HEK293 (cell line): ENCODE measurements at regions not wholly inside any gene's neighbourhood (a gene's known extent, or its start where the extent isn't known, plus 50 kb on each side); places are given as distances from the start of the nearest gene placed in this dataset.

ENCODE experiments used
- CTCF ChIA-PET: fragments of 350-600 bp; formaldehyde crosslinking; extraction: SDS; loops from one replicate; lab custom pipeline; 2021; ENCODE audit warnings: antibody characterized with exemption; lab: Yijun Ruan, JAX
- POLR2A ChIA-PET: fragments of 300-600 bp; formaldehyde crosslinking; extraction: SDS; loops from one replicate; lab custom pipeline; 2020; ENCODE audit warnings: antibody characterized with exemption, inconsistent platforms; lab: Yijun Ruan, JAX
- H3K27ac ChIP-seq: fragments of 200-500 bp; sonication (Bioruptor generic); 2 replicates; pipeline ENCODE4 v1.5.1; 2014; ENCODE audit warnings: low read depth, low read length, control low read depth, inconsistent platforms; ENCODE audit errors: extremely low read depth
- H3K36me3 ChIP-seq, 2 experiments: fragments of 200-500 bp in 1 of 2; sonication (Bioruptor generic) in 1 of 2; 1 replicate in 1 of 2; 2 replicates in 1 of 2; pipeline ENCODE4 v1.5.1; 2014 to 2017; ENCODE audit warnings: inconsistent platforms in 2 of 2, low read length in 2 of 2; ENCODE audit not compliant: control insufficient read depth in 2 of 2, insufficient read depth in 1 of 2
- H3K4me1 ChIP-seq: fragments of 200-500 bp; sonication (Bioruptor generic); 2 replicates; pipeline ENCODE4 v1.5.1; 2014; ENCODE audit warnings: mild to moderate bottlenecking, low read length, inconsistent platforms; ENCODE audit not compliant: control insufficient read depth, insufficient read depth
- H3K4me3 ChIP-seq: 2 replicates; pipeline ENCODE4 v1.5.1; 2011; ENCODE audit warnings: low read depth, mild to moderate bottlenecking, control low read depth, low read length, moderate library complexity
- H3K9me3 ChIP-seq: fragments of 200-500 bp; sonication (Bioruptor generic); 2 replicates; pipeline ENCODE4 v1.5.1; 2014; ENCODE audit warnings: low read depth, low read length, inconsistent platforms; ENCODE audit not compliant: control insufficient read depth, insufficient read depth
- FEZF1 ChIP-seq: fragments of 450-650 bp; formaldehyde crosslinking; IDR thresholded peaks from 2 replicates; pipeline ENCODE4 v1.5.1; 2016; ENCODE audit warnings: missing biosample characterization, missing genetic modification characterization
- KLF16 ChIP-seq: fragments of 450-650 bp; formaldehyde crosslinking; IDR thresholded peaks from 2 replicates; pipeline ENCODE4 v1.5.1; 2017; ENCODE audit warnings: missing biosample characterization, missing genetic modification characterization
- KLF7 ChIP-seq: fragments of 450-650 bp; formaldehyde crosslinking; IDR thresholded peaks from 2 replicates; pipeline ENCODE4 v1.5.1; 2016; ENCODE audit warnings: missing biosample characterization, missing genetic modification characterization, borderline replicate concordance
- SP2 ChIP-seq: fragments of 450-650 bp; formaldehyde crosslinking; IDR thresholded peaks from 2 replicates; pipeline ENCODE4 v1.5.1; 2016; ENCODE audit warnings: missing biosample characterization, missing genetic modification characterization
- YY1 ChIP-seq: fragments of 450-650 bp; formaldehyde crosslinking; IDR thresholded peaks from 2 replicates; pipeline ENCODE4 v1.5.1; 2018; ENCODE audit warnings: missing biosample characterization, missing genetic modification characterization
- ZNF140 ChIP-seq: fragments of 450-650 bp; formaldehyde crosslinking; IDR thresholded peaks from 2 replicates; pipeline ENCODE4 v1.5.1; 2016; ENCODE audit warnings: missing biosample characterization, missing genetic modification characterization
- ZNF146 ChIP-seq: fragments of 450-650 bp; formaldehyde crosslinking; IDR thresholded peaks from 2 replicates; pipeline ENCODE4 v1.5.1; 2016; ENCODE audit warnings: missing biosample characterization, missing genetic modification characterization
- ZNF18 ChIP-seq: fragments of 450-650 bp; formaldehyde crosslinking; IDR thresholded peaks from 2 replicates; pipeline ENCODE4 v1.5.1; 2016; ENCODE audit warnings: missing biosample characterization, missing genetic modification characterization
- ZNF214 ChIP-seq: fragments of 450-650 bp; formaldehyde crosslinking; IDR thresholded peaks from 2 replicates; pipeline ENCODE4 v1.5.1; 2017; ENCODE audit warnings: missing biosample characterization, mild to moderate bottlenecking, missing genetic modification characterization, borderline replicate concordance
- ZNF223 ChIP-seq: fragments of 450-650 bp; formaldehyde crosslinking; IDR thresholded peaks from 2 replicates; pipeline ENCODE4 v1.5.1; 2016; ENCODE audit warnings: missing biosample characterization, missing genetic modification characterization
- ZNF274 ChIP-seq, 2 experiments: fragments of 200-500 bp in 1 of 2; fragments of 450-650 bp in 1 of 2; sonication (Bioruptor generic) in 1 of 2; formaldehyde crosslinking in 1 of 2; IDR thresholded peaks; 2 replicates each; pipeline versions ENCODE4 v1.5.1 to v1.6.1; 2014 to 2016; ENCODE audit warnings: borderline replicate concordance in 1 of 2, inconsistent platforms in 1 of 2, low read length in 1 of 2, missing biosample characterization in 1 of 2, missing genetic modification characterization in 1 of 2
- ZNF280D ChIP-seq: fragments of 450-650 bp; formaldehyde crosslinking; IDR thresholded peaks from 2 replicates; pipeline ENCODE4 v1.5.1; 2016; ENCODE audit warnings: missing biosample characterization, missing genetic modification characterization
- ZNF394 ChIP-seq: fragments of 450-650 bp; formaldehyde crosslinking; IDR thresholded peaks from 2 replicates; pipeline ENCODE4 v1.5.1; 2016; ENCODE audit warnings: missing biosample characterization, missing genetic modification characterization, mild to moderate bottlenecking, moderate library complexity, borderline replicate concordance
- ZNF558 ChIP-seq: fragments of 450-650 bp; formaldehyde crosslinking; IDR thresholded peaks from 2 replicates; pipeline ENCODE4 v1.5.1; 2016; ENCODE audit warnings: missing biosample characterization, missing genetic modification characterization
- ZNF561 ChIP-seq: fragments of 450-650 bp; IDR thresholded peaks from 2 replicates; pipeline ENCODE4 v1.5.1; 2018; ENCODE audit warnings: missing biosample characterization, missing genetic modification characterization, borderline replicate concordance
- ZNF610 ChIP-seq: fragments of 450-650 bp; formaldehyde crosslinking; IDR thresholded peaks from 2 replicates; pipeline ENCODE4 v1.5.1; 2016; ENCODE audit warnings: missing biosample characterization, missing genetic modification characterization, borderline replicate concordance
- ZNF623 ChIP-seq: fragments of 450-650 bp; formaldehyde crosslinking; IDR thresholded peaks from 2 replicates; pipeline ENCODE4 v1.5.1; 2016; ENCODE audit warnings: missing biosample characterization, missing genetic modification characterization
- ZNF629 ChIP-seq: fragments of 450-650 bp; formaldehyde crosslinking; IDR thresholded peaks from 2 replicates; pipeline ENCODE4 v1.5.1; 2017; ENCODE audit warnings: missing biosample characterization, missing genetic modification characterization
- ZNF658 ChIP-seq: fragments of 450-650 bp; formaldehyde crosslinking; IDR thresholded peaks from 2 replicates; pipeline ENCODE4; 2016; ENCODE audit warnings: missing biosample characterization, missing genetic modification characterization
- TF ChIP-seq, protein P1 (sequence below): fragments of 450-650 bp; formaldehyde crosslinking; IDR thresholded peaks from 2 replicates; pipeline ENCODE4 v1.5.1; 2016; ENCODE audit warnings: missing biosample characterization, missing genetic modification characterization

DNA sequence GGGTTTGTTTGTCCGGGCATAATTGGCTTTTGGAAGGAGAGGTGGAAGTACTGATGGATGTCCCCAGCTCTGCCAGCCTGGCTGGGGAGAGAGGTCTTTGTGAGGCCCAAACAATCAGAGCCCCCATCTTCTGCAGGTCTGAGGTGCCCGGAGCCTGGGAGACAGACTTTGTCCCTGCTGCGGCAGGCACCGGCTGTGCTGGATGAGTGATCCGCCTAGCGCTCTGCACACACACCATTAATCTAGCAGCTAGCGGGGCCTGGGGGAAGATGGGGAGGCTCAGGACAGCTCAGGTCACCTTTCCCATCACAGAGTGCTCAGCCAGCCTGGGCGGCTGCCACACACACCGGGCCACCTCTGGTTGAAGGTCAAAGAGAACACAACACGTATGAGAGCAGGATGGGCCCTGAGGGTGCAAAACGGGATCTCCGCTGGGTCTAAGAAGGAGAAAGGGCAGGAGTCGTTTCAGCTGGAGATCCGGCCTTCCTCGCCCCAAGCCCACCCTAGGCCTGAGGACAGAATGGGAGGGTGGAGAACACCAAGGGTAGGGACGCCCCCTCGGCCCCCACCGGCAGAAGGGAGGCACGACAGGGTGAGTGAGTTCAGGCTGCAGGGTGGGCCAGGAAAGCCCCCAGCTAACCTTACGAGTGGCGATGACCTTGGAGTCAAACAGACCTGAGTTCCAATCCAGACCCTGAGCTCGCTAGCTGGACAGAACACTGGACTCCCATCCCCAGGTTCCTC, 341.8 kb downstream of the NPHP4 start:
- Histone ChIP-seq H3K4me3 (no peak overlapping the region), H3K27ac (no peak overlapping the region), H3K4me1 (no peaks in the 10 kb centered on the region), H3K36me3 (no peaks in the 10 kb centered on the region), H3K9me3 (no peaks in the 10 kb centered on the region)
- TF ChIP-seq ZNF146 (tag by site-specific recombination): no peak
- no peak for TF ChIP-seq ZNF623 (tag by site-specific recombination)
- no peak for TF ChIP-seq ZNF629 (tag by site-specific recombination)
- TF ChIP-seq ZNF18 (tag by site-specific recombination): no peak
- no peak for TF ChIP-seq KLF16 (tag by site-specific recombination)
- TF ChIP-seq ZNF561 (tag by site-specific recombination): no peak
- TF ChIP-seq FEZF1 (tag by site-specific recombination): no peak
- TF ChIP-seq, protein P1, sequence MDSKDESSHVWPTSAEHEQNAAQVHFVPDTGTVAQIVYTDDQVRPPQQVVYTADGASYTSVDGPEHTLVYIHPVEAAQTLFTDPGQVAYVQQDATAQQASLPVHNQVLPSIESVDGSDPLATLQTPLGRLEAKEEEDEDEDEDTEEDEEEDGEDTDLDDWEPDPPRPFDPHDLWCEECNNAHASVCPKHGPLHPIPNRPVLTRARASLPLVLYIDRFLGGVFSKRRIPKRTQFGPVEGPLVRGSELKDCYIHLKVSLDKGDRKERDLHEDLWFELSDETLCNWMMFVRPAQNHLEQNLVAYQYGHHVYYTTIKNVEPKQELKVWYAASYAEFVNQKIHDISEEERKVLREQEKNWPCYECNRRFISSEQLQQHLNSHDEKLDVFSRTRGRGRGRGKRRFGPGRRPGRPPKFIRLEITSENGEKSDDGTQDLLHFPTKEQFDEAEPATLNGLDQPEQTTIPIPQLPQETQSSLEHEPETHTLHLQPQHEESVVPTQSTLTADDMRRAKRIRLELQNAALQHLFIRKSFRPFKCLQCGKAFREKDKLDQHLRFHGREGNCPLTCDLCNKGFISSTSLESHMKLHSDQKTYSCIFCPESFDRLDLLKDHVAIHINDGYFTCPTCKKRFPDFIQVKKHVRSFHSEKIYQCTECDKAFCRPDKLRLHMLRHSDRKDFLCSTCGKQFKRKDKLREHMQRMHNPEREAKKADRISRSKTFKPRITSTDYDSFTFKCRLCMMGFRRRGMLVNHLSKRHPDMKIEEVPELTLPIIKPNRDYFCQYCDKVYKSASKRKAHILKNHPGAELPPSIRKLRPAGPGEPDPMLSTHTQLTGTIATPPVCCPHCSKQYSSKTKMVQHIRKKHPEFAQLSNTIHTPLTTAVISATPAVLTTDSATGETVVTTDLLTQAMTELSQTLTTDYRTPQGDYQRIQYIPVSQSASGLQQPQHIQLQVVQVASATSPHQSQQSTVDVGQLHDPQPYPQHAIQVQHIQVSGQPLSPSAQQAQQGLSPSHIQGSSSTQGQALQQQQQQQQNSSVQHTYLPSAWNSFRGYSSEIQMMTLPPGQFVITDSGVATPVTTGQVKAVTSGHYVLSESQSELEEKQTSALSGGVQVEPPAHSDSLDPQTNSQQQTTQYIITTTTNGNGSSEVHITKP (tag by site-specific recombination): no peak
- no peak for TF ChIP-seq KLF7 (tag by site-specific recombination)
- no peak for TF ChIP-seq SP2 (tag by site-specific recombination)
- no peak for TF ChIP-seq ZNF280D
- TF ChIP-seq ZNF610 (tag by site-specific recombination): no peak
- no peak for TF ChIP-seq ZNF658
- no peak for TF ChIP-seq ZNF214 (tag by site-specific recombination)
- no peak for TF ChIP-seq ZNF394
- no peak for TF ChIP-seq YY1 (tag by site-specific recombination)
- no peak for TF ChIP-seq ZNF274 (IDR thresholded peaks at IDR 0.05; ENCODE audit: low read length)
- TF ChIP-seq ZNF274 (tag by site-specific recombination; IDR thresholded peaks at IDR 0.05; ENCODE audit: borderline replicate concordance): no peak
- no peak for TF ChIP-seq ZNF223 (tag by site-specific recombination)
- TF ChIP-seq ZNF140 (tag by site-specific recombination): no peak
- TF ChIP-seq ZNF558 (tag by site-specific recombination): no peak
- POLR2A ChIA-PET: no interaction called here
- CTCF ChIA-PET: no interaction called here
